B cell (primary cell): ENCODE measurements at regions not wholly inside any gene's neighbourhood (a gene's known extent, or its start where the extent isn't known, plus 50 kb on each side); places are given as distances from the start of the nearest gene placed in this dataset.

ENCODE experiments used
- CTCF ChIP-seq: fragments of 200-600 bp; IDR thresholded peaks from one replicate; pipeline ENCODE4 v1.8.0; 2022; ENCODE audit warnings: antibody characterized with exemption, mild to moderate bottlenecking
- EZH2 ChIP-seq: IDR thresholded peaks from 2 replicates; pipeline ENCODE4 v1.6.1; 2012; ENCODE audit warnings: borderline replicate concordance, low read depth, mild to moderate bottlenecking, moderate library complexity, low read length; ENCODE audit not compliant: insufficient read depth, poor library complexity, severe bottlenecking

DNA sequence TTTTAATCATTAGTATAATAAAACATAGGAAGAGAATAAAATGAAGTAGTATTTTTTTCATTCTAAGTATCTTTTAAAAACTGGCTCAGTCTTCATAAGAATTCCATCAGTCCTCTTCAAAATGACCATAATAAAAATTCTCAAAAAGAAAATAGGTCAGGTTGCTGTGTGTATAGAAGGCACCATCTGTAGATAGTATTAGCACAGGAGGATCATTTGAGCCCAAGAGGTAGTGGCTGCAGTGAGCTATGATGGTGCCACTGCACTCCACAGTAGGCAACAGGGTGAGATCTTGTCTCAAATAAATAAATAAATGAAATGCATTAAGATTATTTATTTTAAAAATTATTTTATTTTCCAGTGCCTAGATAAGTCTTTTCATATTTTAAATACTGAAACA is 475.8 kb downstream of the ZNF804A start:
- TF ChIP-seq CTCF (no peak), EZH2 (no peak)
